ENCODE measurements at regions not wholly inside any gene's neighbourhood (a gene's known extent, or its start where the extent isn't known, plus 50 kb on each side); places are given as distances from the start of the nearest gene placed in this dataset.

GRCh38 chr1:199629624-199630023 is 397.9 kb upstream of the NR5A2 start:
- Histone ChIP-seq H3K9me3 (ENCODE audit: low read depth, low read length) (no peaks in the 10 kb centered on the region), H3K27ac (no peak overlapping the region), H3K4me3 (no peak overlapping the region), H3K9ac (ENCODE audit: insufficient read length) (no peak overlapping the region), H3K36me3 (ENCODE audit: insufficient read depth, low read length) (no peaks in the 10 kb centered on the region)
- no peak for TF ChIP-seq POLR2AphosphoS5 (IDR thresholded peaks at IDR 0.05; ENCODE audit: borderline replicate concordance, low read depth, low read length)
- no peak for DNase-seq (ENCODE audit: low read depth, low spot score)

DNA sequence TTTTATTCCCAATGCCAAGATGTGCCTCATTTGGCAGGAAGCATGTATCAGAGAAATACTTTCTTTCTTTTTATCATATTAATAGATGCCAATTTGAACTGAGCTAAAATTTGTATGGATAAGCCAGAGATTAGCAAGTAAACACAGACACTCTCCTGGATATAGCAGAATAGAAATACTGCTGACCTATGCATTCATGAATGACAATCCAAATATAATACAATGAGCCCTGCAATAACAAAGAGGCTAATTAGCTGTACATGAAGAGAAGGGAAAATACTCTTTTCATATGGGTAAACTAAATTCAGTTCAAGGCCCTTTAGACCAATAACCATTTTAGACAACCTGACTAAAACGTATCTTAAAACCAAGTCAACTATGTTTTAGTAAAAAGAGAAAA is 388.1 kb upstream of the NR5A2 start:
- no peak overlapping the region for H3K9ac ChIP-seq (ENCODE audit: insufficient read length)
- DNase-seq (ENCODE audit: low read depth, low spot score): no peak

GRCh38 chr1:199641531-199641930 is 386.0 kb upstream of the NR5A2 start:
- Histone ChIP-seq H3K4me3 (no peak overlapping the region), H3K27ac (no peak overlapping the region), H3K36me3 (ENCODE audit: insufficient read depth, low read length) (no peaks in the 10 kb centered on the region), H3K9me3 (ENCODE audit: low read depth, low read length) (no peaks in the 10 kb centered on the region), H3K9ac (ENCODE audit: insufficient read length) (no peak overlapping the region)
- no peak for DNase-seq (ENCODE audit: low read depth, low spot score)
- no peak for TF ChIP-seq FOXP2 (optimal IDR thresholded peaks at IDR 0.05; ENCODE audit: control extremely low read depth, extremely low read length, insufficient read depth)
- no peak for TF ChIP-seq EZH2 (IDR thresholded peaks at IDR 0.05)
- no peak for TF ChIP-seq POLR2AphosphoS5 (IDR thresholded peaks at IDR 0.05; ENCODE audit: borderline replicate concordance, low read depth, low read length)

More for the DNA sequence above, 388.1 kb upstream of the NR5A2 start:
- Histone ChIP-seq H3K36me3 (ENCODE audit: insufficient read depth, low read length) (no peaks in the 10 kb centered on the region), H3K4me3 (no peak overlapping the region), H3K9me3 (ENCODE audit: low read depth, low read length) (no peaks in the 10 kb centered on the region), H3K27ac (no peak overlapping the region)
- no peak for TF ChIP-seq FOXP2 (optimal IDR thresholded peaks at IDR 0.05; ENCODE audit: control extremely low read depth, extremely low read length, insufficient read depth)
- no peak for TF ChIP-seq POLR2AphosphoS5 (IDR thresholded peaks at IDR 0.05; ENCODE audit: borderline replicate concordance, low read depth, low read length)
- TF ChIP-seq EZH2 (IDR thresholded peaks at IDR 0.05): no peak

DNA sequence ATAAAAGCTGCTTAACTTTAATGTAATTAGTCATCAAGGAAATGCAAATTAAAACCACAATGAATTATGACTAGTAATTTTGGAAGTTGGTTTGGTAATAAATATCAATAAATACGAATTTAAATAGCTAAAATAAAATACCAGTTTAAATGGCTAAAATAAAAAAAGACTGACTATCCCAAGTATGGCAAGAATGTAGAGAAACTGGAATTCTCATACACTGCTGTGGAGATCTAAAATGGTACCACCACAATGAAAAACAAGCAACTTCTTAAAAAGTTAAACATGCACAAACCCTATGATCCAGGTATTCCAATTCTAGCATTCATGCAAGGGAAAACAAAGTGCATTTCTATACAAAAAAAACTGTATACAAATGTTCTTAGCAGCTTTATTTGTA is 382.6 kb upstream of the NR5A2 start:
- Histone ChIP-seq H3K36me3 (ENCODE audit: insufficient read depth, low read length) (no peaks in the 10 kb centered on the region), H3K9me3 (ENCODE audit: low read depth, low read length) (no peaks in the 10 kb centered on the region), H3K9ac (ENCODE audit: insufficient read length) (no peak overlapping the region), H3K4me3 (no peak overlapping the region), H3K27ac (no peak overlapping the region)
- no peak for DNase-seq (ENCODE audit: low read depth, low spot score)
- no peak for TF ChIP-seq EZH2 (IDR thresholded peaks at IDR 0.05)
- TF ChIP-seq FOXP2 (optimal IDR thresholded peaks at IDR 0.05; ENCODE audit: control extremely low read depth, extremely low read length, insufficient read depth): no peak
- TF ChIP-seq POLR2AphosphoS5 (IDR thresholded peaks at IDR 0.05; ENCODE audit: borderline replicate concordance, low read depth, low read length): no peak

DNA sequence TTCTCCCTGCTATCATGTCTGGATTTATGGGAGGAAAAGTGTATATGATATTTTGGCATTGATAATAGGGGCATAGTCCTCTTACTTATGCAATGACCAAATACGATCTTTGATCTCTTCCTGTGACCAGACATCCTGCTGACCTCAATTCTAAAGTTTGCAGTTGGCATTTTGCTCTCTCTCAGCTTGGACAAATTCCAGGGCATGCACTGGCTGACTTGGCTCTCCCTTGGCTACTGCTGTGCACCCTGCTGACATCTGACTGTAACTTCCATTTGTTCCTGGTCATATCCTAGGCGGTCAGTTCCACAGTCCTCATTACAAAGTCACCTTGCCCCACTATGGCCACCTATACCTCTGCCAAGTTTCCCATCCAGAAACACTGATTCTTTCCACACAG is 380.7 kb upstream of the NR5A2 start:
- no peak overlapping the region for H3K4me3 ChIP-seq
- no peak overlapping the region for H3K9ac ChIP-seq (ENCODE audit: insufficient read length)
- no peaks in the 10 kb centered on the region for H3K9me3 ChIP-seq (ENCODE audit: low read depth, low read length)
- no peak overlapping the region for H3K27ac ChIP-seq
- DNase-seq (ENCODE audit: low read depth, low spot score): no peak
- no peaks in the 10 kb centered on the region for H3K36me3 ChIP-seq (ENCODE audit: insufficient read depth, low read length)
- TF ChIP-seq FOXP2 (optimal IDR thresholded peaks at IDR 0.05; ENCODE audit: control extremely low read depth, extremely low read length, insufficient read depth) (no peak), POLR2AphosphoS5 (IDR thresholded peaks at IDR 0.05; ENCODE audit: borderline replicate concordance, low read depth, low read length) (no peak), EZH2 (IDR thresholded peaks at IDR 0.05) (no peak)

GRCh38 chr1:199657449-199657848 is 370.1 kb upstream of the NR5A2 start:
- Histone ChIP-seq H3K27ac (0 out of 2 replicates have a peak overlapping the region, but pooled peaks have one; percentile 38), H3K4me3 (no peak overlapping the region; the same call in 1 of the 2 replicates)

DNA sequence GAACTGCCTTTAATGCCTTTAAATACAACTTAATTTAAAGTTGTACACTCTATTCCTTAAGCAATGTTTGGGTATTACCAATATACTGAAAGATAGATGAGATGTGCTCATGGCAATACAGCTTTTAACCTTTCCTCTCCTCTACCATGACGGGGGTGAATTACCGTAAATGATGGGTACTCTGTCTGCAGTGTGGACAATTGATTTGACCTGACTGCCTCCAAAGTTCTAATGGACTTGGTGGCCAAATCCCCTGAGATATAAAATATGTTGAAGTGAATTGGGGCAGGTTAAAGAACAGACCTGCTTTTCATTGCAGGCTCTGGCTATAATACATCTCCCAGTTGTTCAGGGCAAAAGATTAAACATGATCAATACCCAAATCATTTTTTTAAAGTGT is 367.4 kb upstream of the NR5A2 start:
- no peaks in the 10 kb centered on the region for H3K9me3 ChIP-seq (ENCODE audit: low read depth, low read length)
- no peak overlapping the region for H3K9ac ChIP-seq (ENCODE audit: insufficient read length)
- no peak overlapping the region for H3K27ac ChIP-seq
- TF ChIP-seq FOXP2 (optimal IDR thresholded peaks at IDR 0.05; ENCODE audit: control extremely low read depth, extremely low read length, insufficient read depth): no peak
- TF ChIP-seq POLR2AphosphoS5 (IDR thresholded peaks at IDR 0.05; ENCODE audit: borderline replicate concordance, low read depth, low read length): no peak
- TF ChIP-seq EZH2 (IDR thresholded peaks at IDR 0.05): no peak
- no peaks in the 10 kb centered on the region for H3K36me3 ChIP-seq (ENCODE audit: insufficient read depth, low read length)
- no peak overlapping the region for H3K4me3 ChIP-seq
- no peak for DNase-seq (ENCODE audit: low read depth, low spot score)

More at GRCh38 chr1:199657449-199657848, 370.1 kb upstream of the NR5A2 start:
- H3K36me3 ChIP-seq (ENCODE audit: insufficient read depth, low read length): no peaks in the 10 kb centered on the region
- no peak for DNase-seq (ENCODE audit: low read depth, low spot score)
- H3K9me3 ChIP-seq (ENCODE audit: low read depth, low read length): no peaks in the 10 kb centered on the region
- no peak for TF ChIP-seq EZH2 (IDR thresholded peaks at IDR 0.05)
- no peak for TF ChIP-seq POLR2AphosphoS5 (IDR thresholded peaks at IDR 0.05; ENCODE audit: borderline replicate concordance, low read depth, low read length)
- TF ChIP-seq FOXP2 (optimal IDR thresholded peaks at IDR 0.05; ENCODE audit: control extremely low read depth, extremely low read length, insufficient read depth): no peak
- H3K9ac ChIP-seq (ENCODE audit: insufficient read length): no peak overlapping the region

GRCh38 chr1:199665371-199665770 is 362.1 kb upstream of the NR5A2 start:
- Histone ChIP-seq H3K4me3 (no peak overlapping the region), H3K27ac (no peak overlapping the region), H3K9ac (ENCODE audit: insufficient read length) (no peak overlapping the region), H3K36me3 (ENCODE audit: insufficient read depth, low read length) (no peaks in the 10 kb centered on the region), H3K9me3 (ENCODE audit: low read depth, low read length) (no peaks in the 10 kb centered on the region)
- no peak for DNase-seq (ENCODE audit: low read depth, low spot score)
- TF ChIP-seq POLR2AphosphoS5 (IDR thresholded peaks at IDR 0.05; ENCODE audit: borderline replicate concordance, low read depth, low read length) (no peak), EZH2 (IDR thresholded peaks at IDR 0.05) (no peak), FOXP2 (optimal IDR thresholded peaks at IDR 0.05; ENCODE audit: control extremely low read depth, extremely low read length, insufficient read depth) (no peak)

GRCh38 chr1:199667089-199667488 is 360.4 kb upstream of the NR5A2 start:
- no peak overlapping the region for H3K27ac ChIP-seq
- H3K4me3 ChIP-seq: no peak overlapping the region
- TF ChIP-seq POLR2AphosphoS5 (IDR thresholded peaks at IDR 0.05; ENCODE audit: borderline replicate concordance, low read depth, low read length) (no peak), EZH2 (IDR thresholded peaks at IDR 0.05) (no peak), FOXP2 (optimal IDR thresholded peaks at IDR 0.05; ENCODE audit: control extremely low read depth, extremely low read length, insufficient read depth) (no peak)
- H3K36me3 ChIP-seq (ENCODE audit: insufficient read depth, low read length): no peaks in the 10 kb centered on the region
- no peaks in the 10 kb centered on the region for H3K9me3 ChIP-seq (ENCODE audit: low read depth, low read length)
- no peak for DNase-seq (ENCODE audit: low read depth, low spot score)
- H3K9ac ChIP-seq (ENCODE audit: insufficient read length): no peak overlapping the region

Data from SK-N-MC (cell line).